ENCODE measurements at regions not wholly inside any gene's neighbourhood (a gene's known extent, or its start where the extent isn't known, plus 50 kb on each side); places are given as distances from the start of the nearest gene placed in this dataset.

GRCh38 chr4:164221631-164222030 lies 532.3 kb upstream of the SMIM31 start:
- Mint-ChIP-seq H3K36me3 (no peaks in the 10 kb centered on the region), H3K4me1 (ENCODE audit: unreplicated experiment) (no peaks in the 10 kb centered on the region), H3K27ac (no peak overlapping the region), H3K9me3 (no peaks in the 10 kb centered on the region), H3K27me3 (no peaks in the 10 kb centered on the region), H3K4me3 (no peak overlapping the region)
- TF ChIP-seq CTCF (conservative IDR thresholded peaks at IDR 0.05) = no peak
- no peak for DNase-seq (ENCODE audit: extremely low spot score, unreplicated experiment)

DNA sequence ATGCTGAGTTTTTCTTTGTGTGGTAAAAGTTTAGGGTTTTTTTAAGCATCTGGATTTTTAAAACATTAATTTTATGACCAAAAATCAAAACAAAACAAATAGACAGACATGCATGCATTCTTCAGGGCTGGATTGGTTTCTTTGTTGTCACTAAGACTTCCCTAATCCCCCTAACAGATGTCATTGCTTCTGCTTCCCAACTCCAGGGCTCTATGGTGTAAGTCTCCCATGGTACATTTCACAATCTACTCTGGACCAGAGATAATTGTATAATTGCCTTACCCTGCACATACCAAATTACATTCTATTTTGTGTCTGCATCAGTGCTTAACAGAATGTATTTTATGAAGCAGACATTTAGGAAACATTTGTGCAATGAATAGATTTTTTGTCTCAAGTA lies 529.1 kb upstream of the SMIM31 start:
- no peak for DNase-seq (ENCODE audit: extremely low spot score, unreplicated experiment)
- Mint-ChIP-seq H3K27ac (no peak overlapping the region), H3K9me3 (no peaks in the 10 kb centered on the region), H3K4me1 (ENCODE audit: unreplicated experiment) (no peaks in the 10 kb centered on the region), H3K36me3 (no peaks in the 10 kb centered on the region), H3K4me3 (no peak overlapping the region), H3K27me3 (no peaks in the 10 kb centered on the region)
- no peak for TF ChIP-seq CTCF (conservative IDR thresholded peaks at IDR 0.05)

GRCh38 chr4:164229255-164229654 lies 524.7 kb upstream of the SMIM31 start:
- Mint-ChIP-seq H3K27ac (no peak overlapping the region), H3K4me3 (no peak overlapping the region), H3K27me3 (no peaks in the 10 kb centered on the region), H3K9me3 (no peaks in the 10 kb centered on the region), H3K4me1 (ENCODE audit: unreplicated experiment) (no peaks in the 10 kb centered on the region), H3K36me3 (no peaks in the 10 kb centered on the region)
- TF ChIP-seq CTCF (conservative IDR thresholded peaks at IDR 0.05) = no peak
- no peak for DNase-seq (ENCODE audit: extremely low spot score, unreplicated experiment)

DNA sequence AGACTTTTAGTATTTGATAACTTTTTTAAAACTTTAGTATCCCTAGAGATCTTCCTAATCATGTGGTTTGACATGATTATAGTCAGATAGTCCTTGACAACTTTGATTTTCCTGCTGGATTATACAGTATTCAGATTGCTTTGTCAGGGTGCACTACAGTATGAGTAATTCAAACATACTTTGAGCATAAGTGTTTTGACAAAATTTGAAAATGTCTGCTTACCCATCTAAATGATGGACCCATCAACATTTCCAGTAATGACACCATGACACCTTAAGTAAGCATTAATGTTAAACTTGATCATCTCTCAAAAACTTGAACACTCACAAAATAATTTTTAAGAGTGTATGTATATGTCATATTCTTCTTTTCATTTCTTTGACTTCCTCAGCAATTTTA lies 514.5 kb upstream of the SMIM31 start:
- Mint-ChIP-seq H3K27ac (no peak overlapping the region), H3K4me3 (no peak overlapping the region), H3K36me3 (no peaks in the 10 kb centered on the region), H3K27me3 (no peaks in the 10 kb centered on the region), H3K9me3 (no peaks in the 10 kb centered on the region), H3K4me1 (ENCODE audit: unreplicated experiment) (no peaks in the 10 kb centered on the region)
- no peak for DNase-seq (ENCODE audit: extremely low spot score, unreplicated experiment)
- no peak for TF ChIP-seq CTCF (conservative IDR thresholded peaks at IDR 0.05)

GRCh38 chr4:164239976-164240375 lies 514.0 kb upstream of the SMIM31 start:
- H3K4me1 Mint-ChIP-seq (ENCODE audit: unreplicated experiment) = no peaks in the 10 kb centered on the region
- H3K27me3 Mint-ChIP-seq = no peaks in the 10 kb centered on the region
- H3K36me3 Mint-ChIP-seq = no peaks in the 10 kb centered on the region
- DNase-seq (ENCODE audit: extremely low spot score, unreplicated experiment) = no peak
- no peak overlapping the region for H3K27ac Mint-ChIP-seq
- no peak for TF ChIP-seq CTCF (conservative IDR thresholded peaks at IDR 0.05)
- no peaks in the 10 kb centered on the region for H3K9me3 Mint-ChIP-seq
- no peak overlapping the region for H3K4me3 Mint-ChIP-seq

- Mint-ChIP-seq H3K4me1 (ENCODE audit: unreplicated experiment) (no peaks in the 10 kb centered on the region), H3K9me3 (no peaks in the 10 kb centered on the region), H3K36me3 (no peaks in the 10 kb centered on the region), H3K27ac (no peak overlapping the region), H3K4me3 (no peak overlapping the region), H3K27me3 (no peaks in the 10 kb centered on the region)
- no peak for TF ChIP-seq CTCF (conservative IDR thresholded peaks at IDR 0.05)
- no peak for DNase-seq (ENCODE audit: extremely low spot score, unreplicated experiment)
These were observed 502.7 kb upstream of the SMIM31 start for GRCh38 chr4:164251257-164251656.

All from type B pancreatic cell (in vitro differentiated cells).